Neural progenitor cell (in vitro differentiated cells): ENCODE measurements at regions not wholly inside any gene's neighbourhood (a gene's known extent, or its start where the extent isn't known, plus 50 kb on each side); places are given as distances from the start of the nearest gene placed in this dataset.

ENCODE experiments used
- EZH2 ChIP-seq: fragments of 200-600 bp; sonication (generic); IDR thresholded peaks from 2 replicates; pipeline ENCODE4 v1.6.1; 2017; ENCODE audit warnings: antibody characterized with exemption, mild to moderate bottlenecking, moderate library complexity
- EZH2phosphoT487 ChIP-seq: fragments of 200-600 bp; sonication (generic); IDR thresholded peaks from 2 replicates; pipeline ENCODE4 v1.6.1; 2017; ENCODE audit warnings: antibody characterized with exemption
- TF ChIP-seq, protein P1 (sequence below): fragments of 200-600 bp; sonication (generic); IDR thresholded peaks from 2 replicates; pipeline ENCODE4 v1.5.1; 2017; ENCODE audit warnings: antibody characterized with exemption, mild to moderate bottlenecking

DNA sequence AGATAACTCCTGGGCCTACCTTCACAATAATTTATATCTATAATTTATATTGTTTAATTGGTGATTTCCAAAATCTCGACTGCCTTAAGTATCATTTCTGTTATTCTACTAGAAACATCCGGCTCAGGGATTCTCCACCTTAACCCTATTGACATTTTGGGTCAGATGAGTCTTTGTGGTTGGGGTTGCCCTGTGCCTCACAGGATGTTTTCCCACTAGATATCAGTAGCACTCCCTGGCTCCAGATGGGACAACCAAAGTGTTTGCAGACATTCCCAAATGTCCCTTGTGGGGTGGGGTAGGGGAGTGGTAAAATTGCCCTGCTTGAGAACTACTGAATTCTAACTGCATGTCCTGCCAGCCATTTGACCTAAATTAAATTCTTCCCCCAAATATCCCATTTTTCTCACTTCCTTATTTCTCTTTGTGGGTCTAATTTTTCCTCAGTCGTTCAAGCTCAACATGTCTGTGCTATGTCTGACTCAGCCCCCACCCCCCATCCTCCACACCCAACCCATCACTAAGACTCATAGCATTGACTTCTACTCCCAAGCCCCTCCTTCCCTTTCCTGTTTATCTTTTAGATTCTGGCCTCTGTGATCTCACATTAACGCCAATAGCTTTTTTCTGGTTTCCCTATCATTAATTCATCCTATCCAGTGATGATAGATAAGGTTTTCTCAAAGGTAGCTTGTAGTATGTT is 545.1 kb downstream of the EFNB2 start:
- TF ChIP-seq, protein P1, sequence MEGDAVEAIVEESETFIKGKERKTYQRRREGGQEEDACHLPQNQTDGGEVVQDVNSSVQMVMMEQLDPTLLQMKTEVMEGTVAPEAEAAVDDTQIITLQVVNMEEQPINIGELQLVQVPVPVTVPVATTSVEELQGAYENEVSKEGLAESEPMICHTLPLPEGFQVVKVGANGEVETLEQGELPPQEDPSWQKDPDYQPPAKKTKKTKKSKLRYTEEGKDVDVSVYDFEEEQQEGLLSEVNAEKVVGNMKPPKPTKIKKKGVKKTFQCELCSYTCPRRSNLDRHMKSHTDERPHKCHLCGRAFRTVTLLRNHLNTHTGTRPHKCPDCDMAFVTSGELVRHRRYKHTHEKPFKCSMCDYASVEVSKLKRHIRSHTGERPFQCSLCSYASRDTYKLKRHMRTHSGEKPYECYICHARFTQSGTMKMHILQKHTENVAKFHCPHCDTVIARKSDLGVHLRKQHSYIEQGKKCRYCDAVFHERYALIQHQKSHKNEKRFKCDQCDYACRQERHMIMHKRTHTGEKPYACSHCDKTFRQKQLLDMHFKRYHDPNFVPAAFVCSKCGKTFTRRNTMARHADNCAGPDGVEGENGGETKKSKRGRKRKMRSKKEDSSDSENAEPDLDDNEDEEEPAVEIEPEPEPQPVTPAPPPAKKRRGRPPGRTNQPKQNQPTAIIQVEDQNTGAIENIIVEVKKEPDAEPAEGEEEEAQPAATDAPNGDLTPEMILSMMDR: no peak
- no peak for TF ChIP-seq EZH2
- TF ChIP-seq EZH2phosphoT487: no peak
